CD4-positive, alpha-beta T cell treated with Interleukin-17A for 4 hours (primary cell): ENCODE measurements at regions not wholly inside any gene's neighbourhood (a gene's known extent, or its start where the extent isn't known, plus 50 kb on each side); places are given as distances from the start of the nearest gene placed in this dataset.

ENCODE experiments used
- DNase-seq: peaks from one replicate; pipeline ENCODE4 v3.0.0-alpha.2; 2020; ENCODE audit warnings: mixed read lengths

- no peak for DNase-seq
Measured at GRCh38 chr2:48145845-48146452, 168.5 kb upstream of the FOXN2 start.

DNA sequence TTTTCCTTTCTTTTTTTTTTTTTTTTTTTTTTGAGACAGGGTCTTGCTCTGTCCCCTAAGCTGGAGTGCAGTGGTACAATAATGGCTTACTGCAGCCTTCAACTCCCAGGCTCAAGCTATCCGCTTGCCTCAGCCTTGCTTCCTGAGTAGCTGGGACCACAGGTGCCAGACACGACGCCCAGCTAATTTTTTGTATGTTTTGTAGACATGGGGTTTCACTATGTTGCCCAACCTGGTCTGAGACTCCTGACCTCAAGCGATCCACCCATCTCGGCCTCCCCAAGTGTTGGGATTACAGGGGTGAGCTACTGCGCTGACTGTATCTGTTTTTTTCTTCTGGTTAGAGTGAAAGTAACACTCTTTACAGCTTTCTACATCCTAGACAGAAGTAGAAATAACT is 167.9 kb upstream of the FOXN2 start:
- no peak for DNase-seq

GRCh38 chr2:48147719-48148118 is 166.8 kb upstream of the FOXN2 start:
- DNase-seq: no peak

DNA sequence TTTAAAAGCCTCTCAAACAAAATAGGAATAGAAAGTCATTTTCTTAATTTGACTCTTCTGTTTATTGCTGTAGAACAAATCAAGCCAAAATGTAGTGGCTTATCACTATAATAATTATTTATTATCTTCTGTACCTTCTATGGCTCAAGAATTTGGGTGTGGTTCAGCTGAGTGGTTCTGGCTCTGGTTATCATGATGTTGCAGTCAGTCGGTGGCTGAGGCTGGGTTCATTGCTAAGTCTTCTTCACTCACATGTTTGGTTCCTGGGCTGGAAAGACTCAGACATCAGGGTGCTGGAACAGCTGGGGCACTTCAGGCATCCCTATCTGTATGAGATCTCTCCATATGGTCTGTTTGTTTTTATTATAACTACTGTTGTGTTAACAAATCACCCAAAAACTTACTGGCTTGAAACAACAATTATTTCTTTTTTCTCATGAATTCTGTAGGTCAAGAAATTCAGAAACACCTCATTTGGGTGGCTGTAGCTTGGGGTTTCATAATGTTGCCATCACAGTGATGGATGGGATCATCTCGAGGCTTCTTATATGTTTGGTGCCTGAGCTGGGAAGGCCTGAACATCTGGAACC is 165.5 kb upstream of the FOXN2 start:
- DNase-seq: no peak

GRCh38 chr2:48157150-48157549 is 157.3 kb upstream of the FOXN2 start:
- DNase-seq: no peak

DNA sequence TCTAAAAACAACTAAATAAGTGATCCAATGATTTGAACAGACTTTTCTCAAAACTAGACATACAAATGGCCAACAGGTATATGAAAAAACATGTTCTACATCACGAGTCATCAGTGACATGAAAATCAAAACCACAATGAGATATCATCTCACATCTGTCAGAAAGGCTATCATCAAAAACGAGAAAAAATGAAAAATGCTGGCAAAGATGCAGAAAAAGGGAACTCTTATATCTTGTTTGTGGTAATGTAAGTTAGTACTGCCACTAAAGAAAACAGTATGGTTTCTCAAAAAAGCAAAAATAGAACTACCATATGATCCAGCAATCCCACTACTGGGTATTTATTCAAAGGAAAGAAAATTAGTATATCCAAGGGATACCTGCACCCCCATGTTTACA is 152.9 kb upstream of the FOXN2 start:
- no peak for DNase-seq

GRCh38 chr2:48162742-48163141 is 151.7 kb upstream of the FOXN2 start:
- DNase-seq: no peak

GRCh38 chr2:48165070-48165753 is 149.3 kb upstream of the FOXN2 start:
- DNase-seq: no peak

DNA sequence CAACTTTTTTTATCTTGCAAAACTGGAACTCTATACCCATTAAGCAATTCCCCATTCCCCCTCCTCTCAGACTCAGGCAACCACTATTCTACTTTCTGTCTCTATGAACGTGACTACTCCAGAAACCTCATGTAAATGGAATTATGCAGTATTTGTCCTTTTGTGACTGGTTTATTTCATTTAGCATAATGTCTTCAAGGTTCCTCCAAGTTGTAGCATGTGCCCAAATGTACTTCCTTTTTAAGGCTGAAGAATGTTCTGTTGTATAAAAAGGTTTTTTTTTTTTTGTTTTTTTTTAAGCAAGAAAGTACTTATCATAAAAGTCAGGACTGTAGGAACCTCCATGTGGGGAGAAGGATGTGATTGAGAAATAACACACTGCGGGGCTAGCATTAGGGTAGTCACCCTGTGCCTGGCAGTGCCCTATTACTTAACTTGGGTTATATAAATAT is 145.3 kb upstream of the FOXN2 start:
- DNase-seq: no peak

DNA sequence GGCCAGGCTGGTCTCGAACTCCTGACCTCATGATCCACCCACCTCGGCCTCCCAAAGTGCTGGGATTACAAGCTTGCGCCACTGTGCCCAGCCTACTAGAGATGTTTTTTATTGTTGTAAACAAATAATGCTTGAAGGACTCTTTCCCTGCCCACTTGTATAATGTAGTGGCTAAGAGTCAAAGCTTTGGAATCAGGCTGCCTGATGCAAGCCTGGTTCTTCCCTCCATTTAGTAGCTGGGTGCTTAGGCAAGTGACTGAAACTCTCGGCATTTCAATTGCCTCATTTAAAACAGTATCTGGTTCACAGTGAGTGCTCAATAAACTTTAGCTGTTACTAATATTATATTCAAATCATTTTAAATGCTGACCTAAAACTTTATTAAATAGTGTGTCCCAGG is 144.2 kb upstream of the FOXN2 start:
- DNase-seq: no peak

- DNase-seq: no peak
Measured at GRCh38 chr2:48173141-48173540, 141.3 kb upstream of the FOXN2 start.

GRCh38 chr2:48174503-48174902 is 140.0 kb upstream of the FOXN2 start:
- no peak for DNase-seq

DNA sequence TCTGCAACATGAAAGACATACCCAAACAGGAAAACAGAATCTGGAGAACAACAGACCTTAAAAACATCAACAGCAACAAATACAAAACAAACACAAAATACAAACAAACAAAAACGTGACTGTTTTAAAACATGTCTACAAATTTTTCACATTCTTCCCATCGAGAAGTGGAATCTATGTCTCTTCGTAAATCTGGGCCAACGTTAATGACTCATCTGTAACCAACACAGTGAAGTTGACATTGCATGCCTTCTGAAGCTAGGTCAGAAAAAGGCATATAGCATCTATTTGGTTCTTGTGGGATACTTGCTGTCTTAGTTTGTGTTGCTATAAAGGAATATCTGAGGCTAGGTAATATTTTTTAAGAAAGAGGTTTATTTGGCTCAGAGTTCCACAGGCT is 139.2 kb upstream of the FOXN2 start:
- no peak for DNase-seq

DNA sequence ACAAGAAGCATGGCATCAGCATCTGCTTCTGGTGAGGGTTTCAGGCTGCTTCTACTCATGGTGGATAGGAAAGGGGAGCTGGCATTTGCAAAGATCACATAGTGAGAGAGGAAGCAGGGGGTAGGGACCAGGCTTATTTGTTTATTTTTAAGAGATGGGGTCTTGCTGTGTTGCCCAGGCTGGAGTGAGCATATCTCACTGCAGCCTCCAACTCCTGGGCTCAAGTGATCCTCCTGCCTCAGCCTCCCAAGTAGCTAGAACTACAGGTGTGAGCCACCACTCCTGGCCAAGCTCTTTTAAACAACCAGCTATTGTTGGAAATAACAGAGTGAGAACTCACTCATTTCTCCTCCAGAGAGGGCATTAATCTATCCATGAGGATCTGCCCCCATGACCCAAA is 138.8 kb upstream of the FOXN2 start:
- DNase-seq: no peak

- no peak for DNase-seq
Measured at GRCh38 chr2:48176876-48177275, 137.6 kb upstream of the FOXN2 start.

GRCh38 chr2:48178611-48179010 is 135.9 kb upstream of the FOXN2 start:
- DNase-seq: no peak

DNA sequence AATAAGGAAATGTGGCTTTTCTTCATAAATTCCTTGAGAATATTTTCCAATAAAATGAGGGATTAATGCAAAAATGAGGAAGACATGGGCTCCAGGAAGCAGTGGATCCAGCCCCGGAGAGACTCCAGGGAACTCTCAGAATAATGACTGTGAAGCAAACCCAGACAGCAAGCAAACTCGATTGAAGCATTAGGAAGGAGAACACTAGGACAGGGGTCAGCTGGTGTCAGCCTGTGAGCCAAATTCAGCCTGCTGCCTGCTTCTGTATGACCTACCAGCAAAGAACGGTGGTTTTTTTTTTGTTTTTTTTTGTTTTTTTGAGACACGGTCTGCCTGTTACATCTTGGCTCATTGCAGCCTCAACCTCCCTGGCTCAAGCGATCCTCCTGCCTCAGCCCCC is 133.9 kb upstream of the FOXN2 start:
- DNase-seq: no peak

DNA sequence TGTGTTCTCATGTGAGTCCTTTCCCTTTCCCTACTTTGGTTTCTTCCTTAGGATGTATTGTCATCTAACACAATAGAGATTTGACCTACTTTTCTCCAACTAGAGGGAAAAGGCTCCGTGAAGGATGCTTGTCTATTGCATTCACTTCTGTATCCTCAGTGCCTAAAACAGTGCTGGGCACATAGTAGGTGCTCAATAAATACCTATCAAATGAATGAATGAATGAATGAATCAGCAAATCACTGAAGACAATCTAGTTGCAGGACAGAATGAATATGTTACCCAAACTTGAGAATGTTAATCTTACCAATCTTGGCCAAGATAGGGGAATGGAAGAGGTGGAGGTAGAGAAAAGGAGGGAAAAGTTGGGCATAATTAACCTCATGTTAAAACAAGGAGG is 131.2 kb upstream of the FOXN2 start:
- no peak for DNase-seq

GRCh38 chr2:48183991-48184390 is 130.5 kb upstream of the FOXN2 start:
- DNase-seq: no peak

- DNase-seq: no peak
Measured at GRCh38 chr2:48187503-48187902, 127.0 kb upstream of the FOXN2 start.

DNA sequence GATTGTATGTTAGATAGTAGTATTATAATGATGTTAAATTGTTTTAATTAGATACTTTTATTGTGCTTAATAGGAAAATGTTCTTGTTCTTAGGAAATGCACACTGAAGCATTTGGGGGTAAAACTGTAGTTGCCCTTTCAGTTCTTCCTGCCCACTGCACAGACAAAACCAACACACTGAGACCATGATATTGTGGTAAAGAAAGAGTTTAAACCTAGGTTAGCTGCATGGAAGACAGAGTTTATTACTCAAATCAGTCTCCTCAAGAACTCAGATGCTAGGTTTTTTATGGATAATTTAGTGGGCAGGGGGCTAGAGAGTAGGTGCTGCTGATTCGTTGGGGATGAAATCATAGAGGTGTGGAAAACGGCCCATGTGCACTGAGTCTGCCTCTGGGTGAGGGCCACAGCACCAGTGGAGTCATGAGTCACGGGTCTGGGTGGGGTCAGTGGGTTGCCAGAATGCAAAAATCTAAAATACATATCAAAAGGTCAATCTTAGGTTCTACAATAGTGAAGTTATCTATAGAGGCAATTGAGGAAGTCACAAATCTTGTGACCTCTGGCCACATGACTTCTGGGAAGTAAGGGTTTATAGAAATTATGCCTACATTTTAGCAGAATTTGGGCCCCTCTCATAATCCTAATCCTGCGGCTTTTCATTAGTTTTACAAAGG is 124.8 kb upstream of the FOXN2 start:
- no peak for DNase-seq

DNA sequence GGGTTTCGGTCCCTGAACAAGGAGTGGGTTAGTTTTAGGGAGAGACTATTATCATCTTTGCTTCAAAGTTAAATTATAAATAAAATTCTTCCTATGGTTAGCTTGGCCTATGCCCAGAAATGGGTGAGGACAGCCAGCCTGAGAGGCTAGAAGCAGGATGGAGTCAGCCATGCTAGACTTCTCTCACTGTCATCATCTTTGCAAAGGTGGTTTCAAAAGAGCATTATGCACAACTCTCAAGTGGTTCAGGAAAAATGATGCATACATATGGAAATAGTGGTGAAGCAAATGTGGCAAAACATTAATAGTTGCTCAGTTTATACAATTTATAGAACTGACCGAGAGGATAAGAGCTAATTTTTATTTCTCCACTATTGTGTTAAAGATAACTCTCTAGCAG is 124.3 kb upstream of the FOXN2 start:
- DNase-seq: no peak

- no peak for DNase-seq
Measured at GRCh38 chr2:48194641-48195040, 119.8 kb upstream of the FOXN2 start.

GRCh38 chr2:48195169-48195568 is 119.3 kb upstream of the FOXN2 start:
- DNase-seq: no peak
